ENCODE measurements at regions not wholly inside any gene's neighbourhood (a gene's known extent, or its start where the extent isn't known, plus 50 kb on each side); places are given as distances from the start of the nearest gene placed in this dataset.

GRCh38 chr1:55717111-55717510 is 501.9 kb upstream of the USP24 start:
- DNase-seq (ENCODE audit: low spot score): no peak

GRCh38 chr1:55716610-55717009 is 501.4 kb upstream of the USP24 start:
- no peak for DNase-seq (ENCODE audit: low spot score)

GRCh38 chr1:55716151-55716550 is 501.0 kb upstream of the USP24 start:
- DNase-seq (ENCODE audit: low spot score): no peak

GRCh38 chr1:55714230-55714629 is 499.1 kb upstream of the USP24 start:
- no peak for DNase-seq (ENCODE audit: low spot score)

GRCh38 chr1:55713516-55713915 is 498.4 kb upstream of the USP24 start:
- DNase-seq (ENCODE audit: low spot score): no peak

GRCh38 chr1:55712148-55712547 is 497.0 kb upstream of the USP24 start:
- no peak for DNase-seq (ENCODE audit: low spot score)

GRCh38 chr1:55708781-55709180 is 493.6 kb upstream of the USP24 start:
- no peak for DNase-seq (ENCODE audit: low spot score)

GRCh38 chr1:55707846-55708245 is 492.7 kb upstream of the USP24 start:
- DNase-seq (ENCODE audit: low spot score): no peak

GRCh38 chr1:55707196-55707595 is 492.0 kb upstream of the USP24 start:
- DNase-seq (ENCODE audit: low spot score): no peak

- no peak for DNase-seq (ENCODE audit: low spot score)
Observed at GRCh38 chr1:55706397-55706796, 491.2 kb upstream of the USP24 start.

- DNase-seq (ENCODE audit: low spot score): no peak
Observed at GRCh38 chr1:55703726-55704363, 488.7 kb upstream of the USP24 start.

- no peak for DNase-seq (ENCODE audit: low spot score)
Observed at GRCh38 chr1:55702064-55702463, 486.9 kb upstream of the USP24 start.

GRCh38 chr1:55700359-55701130 is 485.4 kb upstream of the USP24 start:
- no peak for DNase-seq (ENCODE audit: low spot score)

GRCh38 chr1:55699228-55699627 is 484.1 kb upstream of the USP24 start:
- no peak for DNase-seq (ENCODE audit: low spot score)

GRCh38 chr1:55697997-55698535 is 482.9 kb upstream of the USP24 start:
- no peak for DNase-seq (ENCODE audit: low spot score)

- DNase-seq (ENCODE audit: low spot score): no peak
Observed at GRCh38 chr1:55696891-55697290, 481.7 kb upstream of the USP24 start.

GRCh38 chr1:55696181-55696754 is 481.1 kb upstream of the USP24 start:
- DNase-seq (ENCODE audit: low spot score): peak; percentile 76

- no peak for DNase-seq (ENCODE audit: low spot score)
Observed at GRCh38 chr1:55695552-55695951, 480.4 kb upstream of the USP24 start.

GRCh38 chr1:55695151-55695550 is 480.0 kb upstream of the USP24 start:
- peak; percentile 8 for DNase-seq (ENCODE audit: low spot score)

- no peak for DNase-seq (ENCODE audit: low spot score)
Observed at GRCh38 chr1:55694310-55694801, 479.2 kb upstream of the USP24 start.

GRCh38 chr1:55692726-55693125 is 477.6 kb upstream of the USP24 start:
- DNase-seq (ENCODE audit: low spot score): no peak

GRCh38 chr1:55690366-55690765 is 475.2 kb upstream of the USP24 start:
- no peak for DNase-seq (ENCODE audit: low spot score)

GRCh38 chr1:55689800-55690199 is 474.6 kb upstream of the USP24 start:
- DNase-seq (ENCODE audit: low spot score): no peak

Data from AG08396 (cell line).